ENCODE measurements at regions not wholly inside any gene's neighbourhood (a gene's known extent, or its start where the extent isn't known, plus 50 kb on each side); places are given as distances from the start of the nearest gene placed in this dataset.
A peak's percentile ranks its signal among the peaks of the same experiment; 100 is the strongest.
"Not testable (repeated sequence)": the region's sequence is repeated elsewhere in the genome, so short reads cannot be mapped to it uniquely, and the experiment has no call there.

GRCh38 chr14:30160608-30161007, 233.0 kb upstream of the PRKD1 start:
- no peak for DNase-seq

- no peak for DNase-seq
These were observed 234.4 kb upstream of the PRKD1 start for GRCh38 chr14:30162066-30162465.

- DNase-seq, result no peak
These were observed 237.6 kb upstream of the PRKD1 start for GRCh38 chr14:30165255-30165654.

- DNase-seq, result no peak
These were observed 250.1 kb upstream of the PRKD1 start for GRCh38 chr14:30177781-30178180.

- no peak for DNase-seq
These were observed 251.9 kb upstream of the PRKD1 start for GRCh38 chr14:30179381-30180130.

- DNase-seq, result no peak
These were observed 252.6 kb upstream of the PRKD1 start for GRCh38 chr14:30180219-30180618.

GRCh38 chr14:30185832-30186231, 258.2 kb upstream of the PRKD1 start:
- no peak for DNase-seq

GRCh38 chr14:30191639-30192279, 264.1 kb upstream of the PRKD1 start:
- no peak for DNase-seq

GRCh38 chr14:30193101-30193500, 265.5 kb upstream of the PRKD1 start:
- DNase-seq, result no peak

- no peak for DNase-seq
These were observed 266.3 kb upstream of the PRKD1 start for GRCh38 chr14:30193845-30194501.

GRCh38 chr14:30194741-30195148, 267.1 kb upstream of the PRKD1 start:
- no peak for DNase-seq

GRCh38 chr14:30195941-30196340, 268.3 kb upstream of the PRKD1 start:
- DNase-seq, result no peak

- DNase-seq, result no peak
These were observed 269.2 kb upstream of the PRKD1 start for GRCh38 chr14:30196861-30197260.

GRCh38 chr14:30198720-30199119, 271.1 kb upstream of the PRKD1 start:
- DNase-seq, result not testable (repeated sequence)

GRCh38 chr14:30204431-30204980, 276.9 kb upstream of the PRKD1 start:
- DNase-seq, result no peak

GRCh38 chr14:30209136-30209535, 281.5 kb upstream of the PRKD1 start:
- DNase-seq, result no peak

- DNase-seq, result no peak
These were observed 283.0 kb upstream of the PRKD1 start for GRCh38 chr14:30210630-30211029.

- no peak for DNase-seq
These were observed 283.7 kb upstream of the PRKD1 start for GRCh38 chr14:30211326-30211725.

- no peak for DNase-seq
These were observed 286.4 kb upstream of the PRKD1 start for GRCh38 chr14:30214014-30214413.

- peak; percentile 45 for DNase-seq
These were observed 286.9 kb upstream of the PRKD1 start for GRCh38 chr14:30214461-30215090.

GRCh38 chr14:30218907-30219306, 291.3 kb upstream of the PRKD1 start:
- DNase-seq, result no peak

GRCh38 chr14:30221546-30221945, 293.9 kb upstream of the PRKD1 start:
- no peak for DNase-seq
